ENCODE measurements at regions not wholly inside any gene's neighbourhood (a gene's known extent, or its start where the extent isn't known, plus 50 kb on each side); places are given as distances from the start of the nearest gene placed in this dataset.

- FAIRE-seq = no peak
- H3K4me3 ChIP-seq (ENCODE audit: low read depth, low read length) = no peak overlapping the region
These were observed 537.6 kb upstream of the NOX3 start for GRCh38 chr6:155993240-155993639.

DNA sequence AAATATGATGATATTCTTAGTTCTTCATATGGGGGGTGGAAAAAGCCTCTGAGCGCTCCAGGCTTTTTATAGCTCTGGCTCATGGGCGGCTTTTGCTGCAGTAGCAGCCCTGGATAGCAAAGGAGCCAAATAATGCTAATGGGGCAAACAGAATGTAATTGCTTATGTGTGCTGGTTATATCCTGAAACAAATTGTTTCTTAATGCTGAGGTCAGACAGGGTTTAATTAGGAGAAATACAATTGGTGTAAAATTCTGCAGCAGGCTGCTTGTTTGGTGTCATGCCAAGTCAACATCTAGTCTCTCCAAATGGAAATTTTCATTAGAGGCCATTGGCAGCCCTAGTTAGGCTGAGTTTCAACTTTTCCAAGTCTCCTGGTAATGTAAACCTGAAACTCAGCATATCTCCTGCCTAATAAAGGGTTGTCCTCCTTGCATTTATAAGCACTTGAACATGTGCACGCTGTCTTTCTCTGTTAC, 530.1 kb upstream of the NOX3 start:
- no peak for FAIRE-seq

More at GRCh38 chr6:155993240-155993639, 537.6 kb upstream of the NOX3 start:
- Histone ChIP-seq H3K27me3 (ENCODE audit: control insufficient read depth, insufficient read depth, low read length) (no peaks in the 10 kb centered on the region), H3K36me3 (ENCODE audit: control insufficient read depth, insufficient read depth, low read length) (no peaks in the 10 kb centered on the region)
- DNase-seq (ENCODE audit: low read depth) = no peak
- TF ChIP-seq CTCF (IDR thresholded peaks at IDR 0.05; ENCODE audit: insufficient read depth, low read length, severe bottlenecking) = no peak

DNA sequence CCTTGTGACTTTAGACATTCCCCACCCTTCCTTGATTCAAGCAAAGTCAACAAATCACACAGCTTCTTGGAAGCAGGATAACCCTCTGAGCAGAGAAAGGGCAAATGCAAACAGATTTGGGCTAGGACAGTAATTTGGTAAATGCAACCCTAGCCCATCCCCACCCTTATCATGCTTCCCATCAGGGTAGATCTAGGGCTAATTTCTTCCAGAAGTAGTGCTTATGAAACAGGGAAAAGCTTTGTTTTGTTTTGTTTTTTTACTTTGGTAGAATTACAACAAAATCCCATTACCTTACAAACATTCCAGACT, 525.1 kb upstream of the NOX3 start:
- no peak for TF ChIP-seq CTCF (IDR thresholded peaks at IDR 0.05; ENCODE audit: insufficient read depth, low read length, severe bottlenecking)
- DNase-seq (ENCODE audit: low read depth) (no peak), FAIRE-seq (no peak)
- Histone ChIP-seq H3K4me3 (ENCODE audit: low read depth, low read length) (no peak overlapping the region), H3K27me3 (ENCODE audit: control insufficient read depth, insufficient read depth, low read length) (no peaks in the 10 kb centered on the region), H3K36me3 (ENCODE audit: control insufficient read depth, insufficient read depth, low read length) (no peaks in the 10 kb centered on the region)

More for the DNA sequence above, 530.1 kb upstream of the NOX3 start:
- no peak for DNase-seq (ENCODE audit: low read depth)
- TF ChIP-seq CTCF (IDR thresholded peaks at IDR 0.05; ENCODE audit: insufficient read depth, low read length, severe bottlenecking) = no peak
- Histone ChIP-seq H3K4me3 (ENCODE audit: low read depth, low read length) (no peak overlapping the region), H3K36me3 (ENCODE audit: control insufficient read depth, insufficient read depth, low read length) (no peaks in the 10 kb centered on the region), H3K27me3 (ENCODE audit: control insufficient read depth, insufficient read depth, low read length) (no peaks in the 10 kb centered on the region)

DNA sequence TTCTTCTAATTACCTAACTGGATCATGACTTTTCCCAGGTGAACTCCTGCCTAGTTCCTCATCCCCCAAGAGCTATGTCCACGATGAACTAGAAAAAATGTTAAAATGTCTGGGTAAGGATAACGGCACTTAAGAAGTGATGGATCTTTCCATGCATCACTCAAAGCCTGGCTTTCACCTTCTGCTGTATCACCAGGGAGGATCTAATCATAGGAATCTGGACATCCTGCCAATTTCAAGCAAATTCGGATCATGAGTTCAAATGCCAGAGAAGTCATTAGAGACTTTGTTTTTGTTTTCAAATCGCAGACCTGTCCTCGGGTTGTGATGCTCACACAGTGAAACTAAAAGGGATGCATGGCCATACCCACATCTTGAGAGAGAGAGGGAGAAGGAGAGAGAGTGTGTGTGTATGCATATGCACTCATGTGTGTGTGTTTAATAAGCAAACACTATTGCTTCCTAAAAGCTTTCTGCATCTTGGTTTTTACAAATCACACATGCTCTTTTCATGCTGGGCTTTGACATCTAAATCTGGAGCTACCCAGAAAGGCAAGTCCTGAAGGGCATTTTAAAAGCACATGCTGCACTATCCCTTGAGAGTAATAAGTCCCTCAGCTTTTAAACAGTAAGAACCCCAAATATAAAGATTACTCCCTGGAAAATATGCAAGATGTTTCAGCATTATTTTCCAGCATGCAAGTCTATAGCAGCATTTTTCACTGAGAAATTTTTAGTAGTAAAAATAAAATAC, 524.6 kb upstream of the NOX3 start:
- Histone ChIP-seq H3K27me3 (ENCODE audit: control insufficient read depth, insufficient read depth, low read length) (no peaks in the 10 kb centered on the region), H3K4me3 (ENCODE audit: low read depth, low read length) (no peak overlapping the region), H3K36me3 (ENCODE audit: control insufficient read depth, insufficient read depth, low read length) (no peaks in the 10 kb centered on the region)
- DNase-seq (ENCODE audit: low read depth) = no peak
- FAIRE-seq = no peak
- TF ChIP-seq CTCF (IDR thresholded peaks at IDR 0.05; ENCODE audit: insufficient read depth, low read length, severe bottlenecking) = no peak

- DNase-seq (ENCODE audit: low read depth) (no peak), FAIRE-seq (no peak)
These were observed 519.9 kb upstream of the NOX3 start for GRCh38 chr6:155975506-155975905.

More at GRCh38 chr6:155975506-155975905, 519.9 kb upstream of the NOX3 start:
- no peak overlapping the region for H3K4me3 ChIP-seq (ENCODE audit: low read depth, low read length)
- TF ChIP-seq CTCF (IDR thresholded peaks at IDR 0.05; ENCODE audit: insufficient read depth, low read length, severe bottlenecking) = no peak
- H3K27me3 ChIP-seq (ENCODE audit: control insufficient read depth, insufficient read depth, low read length) = no peaks in the 10 kb centered on the region
- H3K36me3 ChIP-seq (ENCODE audit: control insufficient read depth, insufficient read depth, low read length) = no peaks in the 10 kb centered on the region
